Liver (tissue), 8 donors: ENCODE measurements at regions not wholly inside any gene's neighbourhood (a gene's known extent, or its start where the extent isn't known, plus 50 kb on each side); places are given as distances from the start of the nearest gene placed in this dataset.

Experiments used
- DNase-seq: peaks from one replicate; pipeline ENCODE4 v3.0.0-alpha.2; 2017; ENCODE audit warnings: low spot score
- H3K27ac ChIP-seq, 2 donors: one replicate each; pipeline ENCODE4 v1.7.0; 2013; ENCODE audit warnings: inconsistent platforms in 2 of 2, low read length in 2 of 2, control low read depth in 1 of 2, low read depth in 1 of 2, mild to moderate bottlenecking in 1 of 2
- H3K27me3 ChIP-seq, 4 donors: one replicate each; pipeline versions ENCODE4 v1.6.1 to v1.7.0; 2013; ENCODE audit warnings: low read length in 3 of 4, inconsistent platforms in 1 of 4, mild to moderate bottlenecking in 1 of 4, moderate library complexity in 1 of 4; ENCODE audit not compliant: control insufficient read depth in 4 of 4, insufficient read depth in 4 of 4
- H3K36me3 ChIP-seq, 4 donors: one replicate each; pipeline versions ENCODE4 v1.6.1 to v1.7.0; 2013; ENCODE audit warnings: low read length in 3 of 4, mild to moderate bottlenecking in 3 of 4, low read depth in 1 of 4, moderate library complexity in 1 of 4; ENCODE audit not compliant: control insufficient read depth in 4 of 4, insufficient read depth in 3 of 4
- H3K4me1 ChIP-seq, 4 donors: one replicate each; pipeline versions ENCODE4 v1.6.1 to v1.7.0; 2013; ENCODE audit warnings: low read length in 3 of 4, mild to moderate bottlenecking in 3 of 4, moderate library complexity in 1 of 4; ENCODE audit not compliant: control insufficient read depth in 4 of 4, insufficient read depth in 4 of 4
- H3K4me3 ChIP-seq, 3 donors: one replicate each; pipeline versions ENCODE4 v1.6.1 to v1.7.0; 2013; ENCODE audit warnings: low read length in 3 of 3, control low read depth in 1 of 3, low read depth in 1 of 3, mild to moderate bottlenecking in 1 of 3
- H3K9ac ChIP-seq, 2 donors: one replicate each; pipeline ENCODE4 v1.7.0; 2013; ENCODE audit warnings: low read length in 2 of 2, mild to moderate bottlenecking in 2 of 2, moderate library complexity in 2 of 2, control low read depth in 1 of 2, low read depth in 1 of 2
- H3K9me3 ChIP-seq, 4 donors: one replicate each; pipeline versions ENCODE4 v1.6.1 to v1.7.0; 2013; ENCODE audit warnings: low read length in 3 of 4; ENCODE audit not compliant: control insufficient read depth in 4 of 4
- CTCF ChIP-seq: fragments of 150-350 bp; IDR thresholded peaks from 2 replicates; pipeline ENCODE4 v1.5.1; 2017; ENCODE audit warnings: improper control_type of control experiment, low read depth, low read length; ENCODE audit not compliant: missing input control
- EGR1 ChIP-seq, 2 donors: IDR thresholded peaks; 2 replicates each; pipeline ENCODE4 v1.6.1; 2016 to 2018; ENCODE audit warnings: antibody characterized with exemption in 2 of 2, low read depth in 2 of 2
- FOXA2 ChIP-seq: IDR thresholded peaks from 2 replicates; pipeline ENCODE4 v1.6.1; 2016; ENCODE audit warnings: antibody characterized with exemption
- GABPA ChIP-seq, 2 donors: IDR thresholded peaks in 1 of 2; conservative IDR thresholded peaks in 1 of 2; 2 replicates each; pipeline ENCODE4 v1.6.1; 2016; ENCODE audit warnings: antibody characterized with exemption in 2 of 2, mild to moderate bottlenecking in 1 of 2, moderate library complexity in 1 of 2
- HNF4A ChIP-seq, 2 donors: conservative IDR thresholded peaks; 2 replicates each; pipeline ENCODE4 v1.6.1; 2016; ENCODE audit warnings: antibody characterized with exemption in 2 of 2, mild to moderate bottlenecking in 2 of 2
- JUND ChIP-seq, 2 donors: IDR thresholded peaks; 2 replicates each; pipeline ENCODE4 v1.6.1; 2016; ENCODE audit warnings: antibody characterized with exemption in 2 of 2
- MAX ChIP-seq: IDR thresholded peaks from 2 replicates; pipeline ENCODE4 v1.6.1; 2016; ENCODE audit warnings: antibody characterized with exemption
- NR2F2 ChIP-seq: IDR thresholded peaks from 2 replicates; pipeline ENCODE4 v1.6.1; 2016; ENCODE audit warnings: antibody characterized with exemption
- RAD21 ChIP-seq, 2 donors: IDR thresholded peaks; 2 replicates each; pipeline ENCODE4 v1.6.1; 2016; ENCODE audit warnings: antibody characterized with exemption in 2 of 2, mild to moderate bottlenecking in 2 of 2
- REST ChIP-seq: IDR thresholded peaks from 2 replicates; pipeline ENCODE4 v1.6.1; 2016; ENCODE audit warnings: antibody characterized with exemption, mild to moderate bottlenecking
- RXRA ChIP-seq, 2 donors: IDR thresholded peaks; 2 replicates each; pipeline ENCODE4 v1.6.1; 2017 to 2018; ENCODE audit warnings: antibody characterized with exemption in 2 of 2, mild to moderate bottlenecking in 1 of 2
- SP1 ChIP-seq: IDR thresholded peaks from 2 replicates; pipeline ENCODE4 v1.6.1; 2018; ENCODE audit warnings: antibody characterized with exemption, mild to moderate bottlenecking
- TAF1 ChIP-seq: conservative IDR thresholded peaks from 2 replicates; pipeline ENCODE4 v1.6.1; 2016; ENCODE audit warnings: antibody characterized with exemption, mild to moderate bottlenecking
- YY1 ChIP-seq: IDR thresholded peaks from 2 replicates; pipeline ENCODE4 v1.6.1; 2016; ENCODE audit warnings: antibody characterized with exemption, mild to moderate bottlenecking
- ZBTB33 ChIP-seq: IDR thresholded peaks from 2 replicates; pipeline ENCODE4 v1.6.1; 2016; ENCODE audit warnings: antibody characterized with exemption
- WGBS: extraction: QIAGEN DNeasy Blood & Tissue Kit; methylation state at CpG from one replicate; pipeline ENCODE4 v1.1.7; 2013; 5-methylcytosine and 5-hydroxymethylcytosine counted together
- donor health status: healthy.
- donor health status: healthy.
- donor health status: healthy.
- donor health status: healthy.
- donor health status: healthy.

- Histone ChIP-seq H3K4me3 (no peak overlapping the region), H3K9me3 (no peaks in the 10 kb centered on the region), H3K9ac (no peak overlapping the region), H3K36me3 (no peaks in the 10 kb centered on the region), H3K27ac (no peak overlapping the region), H3K4me1 (peaks cover 0 to 3% (median 1%) of the 10 kb centered on the region in 4 donors), H3K27me3 (no peaks in the 10 kb centered on the region)
- TF ChIP-seq REST (no peak), RAD21 (IDR thresholded peaks at IDR 0.05) (peak in 1 of 2 donors; percentile 32), HNF4A (conservative IDR thresholded peaks at IDR 0.05) (peak in 1 of 2 donors; percentile 45), CTCF (peak; percentile 12), SP1 (no peak), FOXA2 (peak; percentile 53), ZBTB33 (no peak), JUND (IDR thresholded peaks at IDR 0.05) (no peak)
- WGBS = 55% methylated on average over 7 of the region's 7 CpGs
- DNase-seq = no peak
Observed at GRCh38 chr7:25996006-25996408, 156.0 kb upstream of the NFE2L3 start.

GRCh38 chr7:25998499-25998898 lies 153.5 kb upstream of the NFE2L3 start:
- H3K4me3 ChIP-seq = no peak overlapping the region
- peaks cover 0 to 3% (median 1%) of the 10 kb centered on the region in 4 donors for H3K4me1 ChIP-seq
- WGBS = 90% methylated on average over 9 of the region's 9 CpGs
- no peaks in the 10 kb centered on the region for H3K27me3 ChIP-seq
- H3K9me3 ChIP-seq = no peaks in the 10 kb centered on the region
- H3K36me3 ChIP-seq = no peaks in the 10 kb centered on the region
- H3K27ac ChIP-seq = no peak overlapping the region
- no peak for DNase-seq
- no peak overlapping the region for H3K9ac ChIP-seq
- TF ChIP-seq YY1 (no peak), MAX (no peak), JUND (IDR thresholded peaks at IDR 0.05) (no peak), TAF1 (no peak), GABPA (IDR thresholded peaks at IDR 0.05 in 1 of 2, conservative IDR thresholded peaks at IDR 0.05 in 1 of 2) (no peak), EGR1 (IDR thresholded peaks at IDR 0.05; ENCODE audit: low read depth in 2 of 2) (no peak), NR2F2 (no peak), REST (no peak), FOXA2 (no peak), RXRA (IDR thresholded peaks at IDR 0.05) (no peak)
